ENCODE measurements at regions not wholly inside any gene's neighbourhood (a gene's known extent, or its start where the extent isn't known, plus 50 kb on each side); places are given as distances from the start of the nearest gene placed in this dataset.

- no peak for DNase-seq
- H3K4me3 ChIP-seq: no peak overlapping the region
- intact Hi-C loops (cut with DNase I; ENCODE audit: low total_unique reads): no loop called here
- no peaks in the 10 kb centered on the region for H3K9me3 ChIP-seq
- TF ChIP-seq POLR2AphosphoS5 (IDR thresholded peaks at IDR 0.05): no peak
- TF ChIP-seq, protein P1, sequence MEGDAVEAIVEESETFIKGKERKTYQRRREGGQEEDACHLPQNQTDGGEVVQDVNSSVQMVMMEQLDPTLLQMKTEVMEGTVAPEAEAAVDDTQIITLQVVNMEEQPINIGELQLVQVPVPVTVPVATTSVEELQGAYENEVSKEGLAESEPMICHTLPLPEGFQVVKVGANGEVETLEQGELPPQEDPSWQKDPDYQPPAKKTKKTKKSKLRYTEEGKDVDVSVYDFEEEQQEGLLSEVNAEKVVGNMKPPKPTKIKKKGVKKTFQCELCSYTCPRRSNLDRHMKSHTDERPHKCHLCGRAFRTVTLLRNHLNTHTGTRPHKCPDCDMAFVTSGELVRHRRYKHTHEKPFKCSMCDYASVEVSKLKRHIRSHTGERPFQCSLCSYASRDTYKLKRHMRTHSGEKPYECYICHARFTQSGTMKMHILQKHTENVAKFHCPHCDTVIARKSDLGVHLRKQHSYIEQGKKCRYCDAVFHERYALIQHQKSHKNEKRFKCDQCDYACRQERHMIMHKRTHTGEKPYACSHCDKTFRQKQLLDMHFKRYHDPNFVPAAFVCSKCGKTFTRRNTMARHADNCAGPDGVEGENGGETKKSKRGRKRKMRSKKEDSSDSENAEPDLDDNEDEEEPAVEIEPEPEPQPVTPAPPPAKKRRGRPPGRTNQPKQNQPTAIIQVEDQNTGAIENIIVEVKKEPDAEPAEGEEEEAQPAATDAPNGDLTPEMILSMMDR (IDR thresholded peaks at IDR 0.05): no peak
- no peak for TF ChIP-seq POLR2A (IDR thresholded peaks at IDR 0.05)
- no peak for TF ChIP-seq EP300 (IDR thresholded peaks at IDR 0.05; ENCODE audit: low read depth)
- no peaks in the 10 kb centered on the region for H3K4me1 ChIP-seq
- WGBS, 2 donors (ENCODE audit: low coverage in 1 of 2): 31 to 38% methylated on average over 1 of the region's 1 CpG
- no peaks in the 10 kb centered on the region for H3K27me3 ChIP-seq
- in situ Hi-C loops (cut with MboI; ENCODE audit: low pct_ligation_motif_present in 1 of 4, low pct_unique_long_range_greater_than_20kb in 1 of 4, low sequenced_read_pairs in 3 of 4): no loop called here
- no peak overlapping the region for H3K27ac ChIP-seq
- no peaks in the 10 kb centered on the region for H3K36me3 ChIP-seq
Measured at GRCh38 chr10:59108886-59109288, 67.6 kb upstream of the PHYHIPL start.

GRCh38 chr10:59109826-59110225 lies 66.6 kb upstream of the PHYHIPL start:
- in situ Hi-C loops (cut with MboI; ENCODE audit: low pct_ligation_motif_present in 1 of 4, low pct_unique_long_range_greater_than_20kb in 1 of 4, low sequenced_read_pairs in 3 of 4): no loop called here
- H3K27ac ChIP-seq: no peak overlapping the region

DNA sequence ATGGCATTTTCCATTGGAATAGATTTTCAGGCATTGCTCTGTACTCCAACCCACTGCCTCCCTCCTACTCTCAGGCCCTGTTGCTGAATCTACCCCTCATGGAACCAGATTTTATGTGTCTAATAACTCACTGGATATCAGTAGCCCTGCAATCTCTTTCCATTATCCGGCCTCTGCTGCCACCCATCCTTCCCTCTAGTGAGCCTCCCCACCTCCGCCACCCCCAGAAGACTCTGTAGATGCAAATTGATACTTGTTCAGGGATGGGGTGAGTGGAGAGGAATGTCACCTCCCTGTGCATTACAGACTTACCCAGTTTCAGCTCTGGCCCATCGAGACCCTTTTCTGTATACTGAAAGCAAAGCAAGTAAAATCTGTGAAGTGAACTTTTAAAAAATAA lies 52.3 kb upstream of the PHYHIPL start:
- intact Hi-C loops (cut with DNase I; ENCODE audit: low total_unique reads): no loop called here

More at GRCh38 chr10:59109826-59110225, 66.6 kb upstream of the PHYHIPL start:
- intact Hi-C loops (cut with DNase I; ENCODE audit: low total_unique reads): no loop called here
- no peak overlapping the region for H3K4me3 ChIP-seq
- TF ChIP-seq, protein P1 (IDR thresholded peaks at IDR 0.05): no peak
- no peak for TF ChIP-seq EP300 (IDR thresholded peaks at IDR 0.05; ENCODE audit: low read depth)
- no peak for TF ChIP-seq POLR2AphosphoS5 (IDR thresholded peaks at IDR 0.05)
- TF ChIP-seq POLR2A (IDR thresholded peaks at IDR 0.05): no peak
- no peaks in the 10 kb centered on the region for H3K27me3 ChIP-seq
- DNase-seq: no peak
- no peaks in the 10 kb centered on the region for H3K4me1 ChIP-seq
- no peaks in the 10 kb centered on the region for H3K9me3 ChIP-seq
- no peaks in the 10 kb centered on the region for H3K36me3 ChIP-seq
- WGBS, 2 donors (ENCODE audit: low coverage in 1 of 2): 66 to 72% methylated on average over 2 of the region's 2 CpGs

DNA sequence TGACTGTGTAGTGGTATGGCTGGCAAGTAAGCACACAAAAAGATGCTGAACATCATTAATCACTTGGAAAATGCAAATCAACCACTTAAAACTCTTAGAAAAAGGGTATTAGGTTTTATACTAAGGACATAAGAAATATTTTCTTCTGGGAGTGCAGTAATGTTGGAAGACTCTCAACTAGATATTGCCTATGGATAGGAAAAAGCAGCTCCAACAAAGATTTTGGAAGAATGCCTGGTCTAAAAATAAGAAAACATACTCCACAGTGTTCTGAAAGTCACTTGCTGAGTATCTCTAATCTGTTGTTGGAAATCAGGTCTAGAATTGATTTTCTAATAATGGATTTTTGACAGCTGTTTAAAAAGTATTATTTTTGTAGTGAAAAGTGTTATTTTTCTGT lies 50.8 kb upstream of the PHYHIPL start:
- no peak overlapping the region for H3K27ac ChIP-seq
- in situ Hi-C loops (cut with MboI; ENCODE audit: low pct_ligation_motif_present in 1 of 4, low pct_unique_long_range_greater_than_20kb in 1 of 4, low sequenced_read_pairs in 3 of 4): no loop called here

More for the DNA sequence above, 52.3 kb upstream of the PHYHIPL start:
- H3K4me3 ChIP-seq: no peak overlapping the region
- no peak overlapping the region for H3K27ac ChIP-seq
- 83 to 89% methylated on average over 3 of the region's 3 CpGs for WGBS, 2 donors (ENCODE audit: low coverage in 1 of 2)
- H3K27me3 ChIP-seq: no peaks in the 10 kb centered on the region
- in situ Hi-C loops (cut with MboI; ENCODE audit: low pct_ligation_motif_present in 1 of 4, low pct_unique_long_range_greater_than_20kb in 1 of 4, low sequenced_read_pairs in 3 of 4): no loop called here
- H3K36me3 ChIP-seq: no peaks in the 10 kb centered on the region
- peaks cover 0 to 2% of the 10 kb centered on the region in 2 donors for H3K9me3 ChIP-seq
- no peak for DNase-seq
- TF ChIP-seq EP300 (IDR thresholded peaks at IDR 0.05; ENCODE audit: low read depth): no peak
- TF ChIP-seq, protein P1 (IDR thresholded peaks at IDR 0.05): no peak
- no peak for TF ChIP-seq POLR2AphosphoS5 (IDR thresholded peaks at IDR 0.05)
- no peak for TF ChIP-seq POLR2A (IDR thresholded peaks at IDR 0.05)
- no peaks in the 10 kb centered on the region for H3K4me1 ChIP-seq

More for the DNA sequence above, 50.8 kb upstream of the PHYHIPL start:
- Histone ChIP-seq H3K4me3 (no peak overlapping the region), H3K4me1 (no peaks in the 10 kb centered on the region), H3K27me3 (no peaks in the 10 kb centered on the region), H3K36me3 (no peaks in the 10 kb centered on the region), H3K9me3 (no peaks in the 10 kb centered on the region)
- intact Hi-C loops (cut with DNase I; ENCODE audit: low total_unique reads): no loop called here
- TF ChIP-seq EP300 (IDR thresholded peaks at IDR 0.05; ENCODE audit: low read depth): no peak
- TF ChIP-seq POLR2A (IDR thresholded peaks at IDR 0.05): no peak
- TF ChIP-seq POLR2AphosphoS5 (IDR thresholded peaks at IDR 0.05): no peak
- TF ChIP-seq, protein P1 (IDR thresholded peaks at IDR 0.05): no peak
- DNase-seq: no peak
